HUES64 (cell line): ENCODE measurements at regions not wholly inside any gene's neighbourhood (a gene's known extent, or its start where the extent isn't known, plus 50 kb on each side); places are given as distances from the start of the nearest gene placed in this dataset.

Experiments used
- H3K27ac ChIP-seq: 2 replicates; pipeline ENCODE4 v1.7.0; 2013; ENCODE audit warnings: low read depth, low read length, inconsistent platforms
- H3K27me3 ChIP-seq: 2 replicates; pipeline ENCODE4 v1.6.1; 2013; ENCODE audit warnings: mild to moderate bottlenecking, low read length; ENCODE audit not compliant: insufficient read depth
- H3K36me3 ChIP-seq: 2 replicates; pipeline ENCODE4 v1.6.1; 2013; ENCODE audit warnings: mild to moderate bottlenecking, low read length; ENCODE audit not compliant: insufficient read depth
- H3K4me1 ChIP-seq: 2 replicates; pipeline ENCODE4 v1.6.1; 2013; ENCODE audit warnings: mild to moderate bottlenecking, low read length, moderate library complexity; ENCODE audit not compliant: insufficient read depth
- H3K4me3 ChIP-seq: 2 replicates; pipeline ENCODE4 v1.5.1; 2013; ENCODE audit warnings: mild to moderate bottlenecking, low read length, moderate library complexity
- H3K9ac ChIP-seq: 2 replicates; pipeline ENCODE4 v1.6.1; 2013; ENCODE audit warnings: mild to moderate bottlenecking, low read depth, low read length
- H3K9me3 ChIP-seq: 2 replicates; pipeline ENCODE4 v1.6.1; 2013; ENCODE audit warnings: low read depth, low read length; ENCODE audit not compliant: insufficient read depth
- WGBS: fragments of 150-250, 120-280 bp; methylation state at CpG from one replicate; pipeline ENCODE4 v1.1.7; 2013; ENCODE audit warnings: missing lambda C conversion rate; 5-methylcytosine and 5-hydroxymethylcytosine counted together

- Histone ChIP-seq H3K27ac (no peak overlapping the region), H3K4me1 (peaks cover 46% of the 10 kb centered on the region), H3K9ac (no peak overlapping the region), H3K4me3 (no peak overlapping the region), H3K36me3 (no peaks in the 10 kb centered on the region), H3K27me3 (no peaks in the 10 kb centered on the region), H3K9me3 (peaks cover 4% of the 10 kb centered on the region; the same call in 1 of the 2 replicates)
- WGBS = 61% methylated on average over 3 of the region's 4 CpGs
Measured at GRCh38 chr3:81968658-81969057, 207.2 kb upstream of the GBE1 start.

GRCh38 chr3:81967393-81967792, 205.9 kb upstream of the GBE1 start:
- no peak overlapping the region for H3K4me3 ChIP-seq
- H3K9ac ChIP-seq = no peak overlapping the region
- no peak overlapping the region for H3K27ac ChIP-seq
- no peaks in the 10 kb centered on the region for H3K36me3 ChIP-seq
- peaks cover 46% of the 10 kb centered on the region for H3K4me1 ChIP-seq
- no peaks in the 10 kb centered on the region for H3K27me3 ChIP-seq
- H3K9me3 ChIP-seq = peaks cover 4% of the 10 kb centered on the region; the same call in 1 of the 2 replicates

GRCh38 chr3:81965696-81966095, 204.3 kb upstream of the GBE1 start:
- Histone ChIP-seq H3K9me3 (no peaks in the 10 kb centered on the region), H3K27ac (peak overlapping the region; percentile 37; the same call in 1 of the 2 replicates), H3K9ac (no peak overlapping the region), H3K27me3 (no peaks in the 10 kb centered on the region), H3K4me3 (no peak overlapping the region), H3K4me1 (peaks cover 46% of the 10 kb centered on the region), H3K36me3 (no peaks in the 10 kb centered on the region)
- WGBS = 23% methylated on average over 2 of the region's 2 CpGs

- no peaks in the 10 kb centered on the region for H3K9me3 ChIP-seq
- H3K36me3 ChIP-seq = no peaks in the 10 kb centered on the region
- no peak overlapping the region for H3K27ac ChIP-seq
- 93% methylated on average over 2 of the region's 2 CpGs for WGBS
- H3K9ac ChIP-seq = no peak overlapping the region
- H3K4me1 ChIP-seq = peaks cover 30% of the 10 kb centered on the region
- no peaks in the 10 kb centered on the region for H3K27me3 ChIP-seq
- no peak overlapping the region for H3K4me3 ChIP-seq
Measured at GRCh38 chr3:81962396-81962795, 201.0 kb upstream of the GBE1 start.

- H3K4me3 ChIP-seq = no peak overlapping the region
- H3K4me1 ChIP-seq = no peaks in the 10 kb centered on the region
- H3K9ac ChIP-seq = no peak overlapping the region
- no peaks in the 10 kb centered on the region for H3K9me3 ChIP-seq
- no peaks in the 10 kb centered on the region for H3K36me3 ChIP-seq
- 87% methylated on average over 2 of the region's 2 CpGs for WGBS
- H3K27me3 ChIP-seq = no peaks in the 10 kb centered on the region
- H3K27ac ChIP-seq = no peak overlapping the region
Measured at GRCh38 chr3:81958972-81959640, 197.7 kb upstream of the GBE1 start.

GRCh38 chr3:81955878-81956277, 194.4 kb upstream of the GBE1 start:
- no peak overlapping the region for H3K4me3 ChIP-seq
- H3K9me3 ChIP-seq = no peaks in the 10 kb centered on the region
- H3K4me1 ChIP-seq = no peaks in the 10 kb centered on the region
- no peak overlapping the region for H3K9ac ChIP-seq
- no peaks in the 10 kb centered on the region for H3K36me3 ChIP-seq
- H3K27me3 ChIP-seq = no peaks in the 10 kb centered on the region
- WGBS = 90% methylated on average over 4 of the region's 4 CpGs
- no peak overlapping the region for H3K27ac ChIP-seq

GRCh38 chr3:81953111-81953510, 191.7 kb upstream of the GBE1 start:
- Histone ChIP-seq H3K9ac (no peak overlapping the region), H3K4me1 (no peaks in the 10 kb centered on the region), H3K27me3 (no peaks in the 10 kb centered on the region), H3K36me3 (no peaks in the 10 kb centered on the region), H3K9me3 (no peaks in the 10 kb centered on the region), H3K27ac (no peak overlapping the region), H3K4me3 (no peak overlapping the region)
- 95% methylated on average over 4 of the region's 5 CpGs for WGBS

- Histone ChIP-seq H3K4me1 (no peaks in the 10 kb centered on the region), H3K9me3 (no peaks in the 10 kb centered on the region), H3K27ac (no peak overlapping the region), H3K9ac (no peak overlapping the region), H3K4me3 (no peak overlapping the region), H3K27me3 (no peaks in the 10 kb centered on the region), H3K36me3 (no peaks in the 10 kb centered on the region)
- 90% methylated on average over 3 of the region's 3 CpGs for WGBS
Measured at GRCh38 chr3:81952141-81952540, 190.7 kb upstream of the GBE1 start.

GRCh38 chr3:81951636-81952035, 190.2 kb upstream of the GBE1 start:
- no peaks in the 10 kb centered on the region for H3K36me3 ChIP-seq
- H3K4me3 ChIP-seq = no peak overlapping the region
- H3K27ac ChIP-seq = no peak overlapping the region
- 96% methylated on average over 4 of the region's 4 CpGs for WGBS
- no peaks in the 10 kb centered on the region for H3K4me1 ChIP-seq
- H3K9ac ChIP-seq = no peak overlapping the region
- no peaks in the 10 kb centered on the region for H3K9me3 ChIP-seq
- H3K27me3 ChIP-seq = no peaks in the 10 kb centered on the region

- Histone ChIP-seq H3K27me3 (no peaks in the 10 kb centered on the region), H3K9me3 (no peaks in the 10 kb centered on the region), H3K9ac (no peak overlapping the region), H3K4me1 (no peaks in the 10 kb centered on the region), H3K36me3 (no peaks in the 10 kb centered on the region), H3K27ac (no peak overlapping the region), H3K4me3 (no peak overlapping the region)
- 93% methylated on average over 5 of the region's 6 CpGs for WGBS
Measured at GRCh38 chr3:81951106-81951505, 189.7 kb upstream of the GBE1 start.

- 89% methylated on average over 1 of the region's 1 CpG for WGBS
- Histone ChIP-seq H3K4me3 (no peak overlapping the region), H3K9me3 (peaks cover 22% of the 10 kb centered on the region; the same call in 1 of the 2 replicates)
Measured at GRCh38 chr3:81947359-81947758, 185.9 kb upstream of the GBE1 start.

GRCh38 chr3:81938681-81939080, 177.2 kb upstream of the GBE1 start:
- H3K9me3 ChIP-seq = peaks cover 25% of the 10 kb centered on the region
- no peaks in the 10 kb centered on the region for H3K27me3 ChIP-seq

More at GRCh38 chr3:81947359-81947758, 185.9 kb upstream of the GBE1 start:
- Histone ChIP-seq H3K9ac (no peak overlapping the region), H3K36me3 (no peaks in the 10 kb centered on the region), H3K27ac (no peak overlapping the region), H3K27me3 (no peaks in the 10 kb centered on the region), H3K4me1 (no peaks in the 10 kb centered on the region)

More at GRCh38 chr3:81938681-81939080, 177.2 kb upstream of the GBE1 start:
- Histone ChIP-seq H3K4me3 (no peak overlapping the region), H3K27ac (no peak overlapping the region), H3K9ac (no peak overlapping the region), H3K4me1 (peaks cover 21% of the 10 kb centered on the region), H3K36me3 (no peaks in the 10 kb centered on the region)
